SU-DHL-6 (cell line): ENCODE measurements at regions not wholly inside any gene's neighbourhood (a gene's known extent, or its start where the extent isn't known, plus 50 kb on each side); places are given as distances from the start of the nearest gene placed in this dataset.

ENCODE experiments used
- EZH2phosphoT487 ChIP-seq: fragments of 200-600 bp; sonication (generic), shearing (Covaris generic); conservative IDR thresholded peaks from 2 replicates; pipeline ENCODE4 v1.6.1; 2018; ENCODE audit warnings: mild to moderate bottlenecking, antibody characterized with exemption, low read length, moderate library complexity, mixed read lengths
- TF ChIP-seq, protein P1 (sequence below): fragments of 200-600 bp; sonication (generic); IDR thresholded peaks from one replicate; pipeline ENCODE4 v1.5.1; 2017; ENCODE audit warnings: antibody characterized with exemption, mild to moderate bottlenecking, low read length, moderate library complexity; ENCODE audit not compliant: insufficient read depth, poor library complexity, severe bottlenecking

GRCh38 chrX:51395480-51395809, 62.8 kb downstream of the NUDT10 start:
- TF ChIP-seq, protein P1, sequence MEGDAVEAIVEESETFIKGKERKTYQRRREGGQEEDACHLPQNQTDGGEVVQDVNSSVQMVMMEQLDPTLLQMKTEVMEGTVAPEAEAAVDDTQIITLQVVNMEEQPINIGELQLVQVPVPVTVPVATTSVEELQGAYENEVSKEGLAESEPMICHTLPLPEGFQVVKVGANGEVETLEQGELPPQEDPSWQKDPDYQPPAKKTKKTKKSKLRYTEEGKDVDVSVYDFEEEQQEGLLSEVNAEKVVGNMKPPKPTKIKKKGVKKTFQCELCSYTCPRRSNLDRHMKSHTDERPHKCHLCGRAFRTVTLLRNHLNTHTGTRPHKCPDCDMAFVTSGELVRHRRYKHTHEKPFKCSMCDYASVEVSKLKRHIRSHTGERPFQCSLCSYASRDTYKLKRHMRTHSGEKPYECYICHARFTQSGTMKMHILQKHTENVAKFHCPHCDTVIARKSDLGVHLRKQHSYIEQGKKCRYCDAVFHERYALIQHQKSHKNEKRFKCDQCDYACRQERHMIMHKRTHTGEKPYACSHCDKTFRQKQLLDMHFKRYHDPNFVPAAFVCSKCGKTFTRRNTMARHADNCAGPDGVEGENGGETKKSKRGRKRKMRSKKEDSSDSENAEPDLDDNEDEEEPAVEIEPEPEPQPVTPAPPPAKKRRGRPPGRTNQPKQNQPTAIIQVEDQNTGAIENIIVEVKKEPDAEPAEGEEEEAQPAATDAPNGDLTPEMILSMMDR = no peak
- TF ChIP-seq EZH2phosphoT487 = no peak
